ENCODE measurements at regions not wholly inside any gene's neighbourhood (a gene's known extent, or its start where the extent isn't known, plus 50 kb on each side); places are given as distances from the start of the nearest gene placed in this dataset.

GRCh38 chr1:9419369-9420041, 119.8 kb upstream of the SLC25A33 start:
- no peak for DNase-seq (ENCODE audit: low read depth in 2 of 2, low spot score in 1 of 2)

DNA sequence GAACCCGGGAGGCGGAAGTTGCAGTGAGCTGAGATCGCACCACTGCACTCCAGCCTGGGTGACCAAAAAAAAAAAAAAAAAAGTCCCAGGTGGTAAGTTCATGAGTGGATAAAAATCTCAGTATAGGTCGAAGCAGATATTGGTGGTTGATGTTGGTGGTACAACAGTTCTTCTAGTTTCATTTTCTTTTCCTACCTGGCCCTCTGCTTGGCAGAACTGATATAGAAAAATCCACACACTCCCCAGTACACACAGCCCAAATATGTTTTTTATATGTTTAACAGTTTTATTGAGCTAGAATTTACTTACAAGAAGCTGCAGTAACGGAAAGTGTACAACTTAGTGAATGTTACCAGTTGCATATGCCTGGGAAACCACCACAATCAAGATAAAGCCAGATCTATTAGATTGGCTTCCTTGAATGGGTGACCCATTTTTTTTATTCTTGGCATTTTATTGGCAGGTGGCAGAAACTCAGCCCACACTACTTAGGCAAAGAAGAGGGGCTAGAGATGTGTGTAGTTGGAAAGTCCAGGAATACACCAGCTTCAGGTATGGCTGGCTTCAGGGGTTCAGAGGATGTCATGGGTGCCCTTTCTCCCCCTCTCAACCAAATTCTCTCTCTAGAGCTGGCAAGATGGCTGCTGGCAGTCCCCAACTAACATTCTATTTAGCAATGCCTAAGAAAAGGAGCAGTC, 118.3 kb upstream of the SLC25A33 start:
- DNase-seq (ENCODE audit: low read depth in 2 of 2, low spot score in 1 of 2), result no peak

DNA sequence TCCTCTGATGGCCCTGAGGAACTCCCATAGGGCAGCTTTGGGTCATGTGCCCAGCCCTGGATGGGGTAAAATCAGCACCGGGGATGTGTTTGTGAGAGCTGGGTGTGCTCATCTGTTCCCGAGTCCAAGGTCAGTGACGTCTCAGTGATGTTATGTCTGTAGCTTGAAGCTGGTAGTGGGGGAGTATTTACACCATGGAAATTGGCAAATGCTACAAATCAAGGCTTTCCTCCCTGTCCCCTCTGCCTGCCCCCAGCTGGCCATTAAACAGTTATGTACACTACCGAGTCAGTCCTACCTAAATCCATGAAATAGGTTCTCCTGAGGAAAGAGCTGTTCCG, 117.8 kb upstream of the SLC25A33 start:
- DNase-seq (ENCODE audit: low read depth in 2 of 2, low spot score in 1 of 2), result no peak

DNA sequence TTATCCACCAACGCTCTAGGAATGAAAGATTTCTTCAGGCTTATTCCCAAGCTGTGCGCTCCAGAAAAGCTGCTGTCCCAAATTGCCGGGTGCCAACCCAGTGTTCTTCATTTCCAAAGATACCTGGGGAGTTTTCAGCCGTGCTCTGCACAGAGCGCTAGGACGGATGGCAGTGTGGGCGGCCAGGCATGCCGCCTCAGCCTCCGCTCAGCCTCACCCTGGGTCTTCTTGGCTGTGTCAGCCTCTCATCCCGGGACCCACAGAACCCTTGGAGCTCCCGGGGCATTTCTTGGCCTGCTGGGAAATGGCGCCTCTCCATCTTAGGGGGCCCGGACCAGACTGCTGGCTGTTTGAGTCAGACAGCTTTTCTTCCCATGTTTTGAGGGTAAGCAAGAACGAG, 116.9 kb upstream of the SLC25A33 start:
- no peak for DNase-seq (ENCODE audit: low read depth in 2 of 2, low spot score in 1 of 2)

DNA sequence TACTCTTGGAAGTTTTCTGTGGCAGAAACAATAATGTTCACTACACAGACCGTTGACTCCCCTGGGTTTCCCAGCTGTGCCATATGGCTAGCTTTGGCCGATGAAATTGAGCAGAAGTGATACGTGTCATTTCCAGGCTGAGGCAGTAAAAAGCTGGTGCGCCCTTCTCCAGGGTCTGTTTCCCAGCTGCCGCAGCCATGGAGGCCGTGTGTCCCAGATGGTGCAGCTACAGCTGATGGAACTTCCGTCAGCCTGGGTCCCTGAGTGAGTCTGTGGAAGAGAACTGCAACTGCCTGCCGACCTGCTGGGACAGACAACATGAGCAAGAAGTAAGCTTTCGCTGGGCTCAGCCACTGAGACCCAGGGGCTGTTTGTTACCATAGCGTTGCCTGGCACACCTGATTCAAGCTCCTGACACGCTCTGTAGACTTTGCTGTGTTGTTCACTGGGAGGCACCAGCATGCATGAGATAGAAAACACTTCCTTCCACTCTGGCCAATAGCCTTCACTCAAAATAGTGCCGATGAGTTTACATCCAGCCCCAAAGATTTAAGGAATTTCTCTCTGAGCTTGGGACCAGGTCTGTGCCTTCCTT, 116.3 kb upstream of the SLC25A33 start:
- no peak for DNase-seq (ENCODE audit: low read depth in 2 of 2, low spot score in 1 of 2)

GRCh38 chr1:9424261-9424660, 115.0 kb upstream of the SLC25A33 start:
- DNase-seq (ENCODE audit: low read depth in 2 of 2, low spot score in 1 of 2), result no peak

DNA sequence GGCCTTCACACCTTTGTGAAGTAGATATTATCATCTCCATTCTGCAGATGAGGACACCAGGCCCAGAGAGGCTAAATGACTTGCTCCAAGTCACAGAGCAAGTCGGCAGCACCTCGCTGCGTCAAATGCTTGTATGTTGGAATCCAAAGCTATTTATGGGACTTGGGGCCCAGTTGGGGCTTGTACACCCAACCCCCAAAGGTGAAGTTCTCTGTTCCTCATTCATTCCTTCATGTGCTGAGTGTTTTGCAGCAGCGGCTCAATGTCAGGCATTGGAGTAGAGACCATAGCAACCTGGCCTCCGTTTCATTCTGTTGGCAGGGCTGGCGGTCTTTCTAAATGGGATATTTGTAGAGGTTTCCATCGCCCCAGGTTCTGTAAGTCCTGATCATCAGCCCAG, 113.4 kb upstream of the SLC25A33 start:
- DNase-seq (ENCODE audit: low read depth in 2 of 2, low spot score in 1 of 2), result no peak

DNA sequence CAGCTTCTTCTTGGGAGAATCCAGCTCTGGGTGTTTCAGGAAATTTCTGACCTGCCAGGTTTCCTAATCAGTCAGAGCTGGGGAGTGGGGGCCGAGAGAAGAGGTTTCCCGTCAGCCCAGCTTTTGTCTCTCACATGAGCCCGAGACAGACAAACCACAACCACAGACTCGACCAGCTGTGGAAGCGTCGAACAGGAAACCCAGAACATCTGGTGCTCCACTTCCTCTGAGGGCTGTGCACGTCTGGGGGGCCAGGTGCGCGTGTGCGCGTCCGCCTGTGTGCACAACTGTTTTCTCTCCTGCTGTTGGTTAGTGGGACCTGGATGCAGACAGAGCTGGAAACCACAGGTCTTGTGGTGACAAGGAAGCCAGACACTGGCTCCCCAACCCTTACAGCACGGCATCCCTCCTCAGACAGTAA, 113.0 kb upstream of the SLC25A33 start:
- peak; percentile 41 to 53 for DNase-seq (ENCODE audit: low read depth in 2 of 2, low spot score in 1 of 2)

DNA sequence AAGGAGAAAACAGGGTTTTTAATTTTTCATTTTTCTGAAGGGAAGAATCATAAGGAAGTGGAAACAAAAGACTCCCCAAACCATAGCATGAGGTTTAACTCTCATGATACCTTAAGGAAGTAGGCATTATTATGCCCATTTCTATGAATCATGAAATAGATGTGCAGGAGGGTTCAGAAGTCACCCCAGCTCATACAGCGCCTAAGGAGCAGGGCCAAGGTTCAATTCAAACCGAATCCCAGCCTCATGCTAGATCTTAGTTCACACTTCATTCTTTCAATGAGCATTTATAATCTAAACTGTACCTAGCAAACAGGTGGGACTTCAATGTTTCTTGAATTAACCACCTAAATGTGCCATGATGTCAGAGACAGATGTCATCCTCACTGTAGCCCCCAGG, 111.9 kb upstream of the SLC25A33 start:
- DNase-seq (ENCODE audit: low read depth in 2 of 2, low spot score in 1 of 2), result no peak

GRCh38 chr1:9428601-9429341, 110.5 kb upstream of the SLC25A33 start:
- DNase-seq (ENCODE audit: low read depth in 2 of 2, low spot score in 1 of 2), result peak; percentile 99

DNA sequence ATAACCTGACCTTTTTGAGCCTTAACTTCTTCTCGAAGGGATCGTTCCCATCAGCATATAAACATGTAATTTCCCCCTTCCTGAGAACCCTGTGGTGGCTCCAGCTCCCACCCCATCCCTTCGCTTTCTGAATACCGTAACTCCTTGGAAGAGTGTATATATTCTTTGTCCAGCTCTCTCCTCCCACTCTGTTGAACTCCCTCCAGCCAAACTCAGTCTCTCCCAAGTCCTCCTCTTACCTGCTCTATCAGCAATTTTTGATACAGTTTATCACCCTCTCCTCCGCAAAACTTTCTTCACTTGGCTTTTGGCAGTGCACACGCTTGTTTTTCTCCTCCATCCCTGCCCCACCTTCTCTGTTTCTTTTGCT, 109.9 kb upstream of the SLC25A33 start:
- DNase-seq (ENCODE audit: low read depth in 2 of 2, low spot score in 1 of 2), result no peak

- no peak for DNase-seq (ENCODE audit: low read depth in 2 of 2, low spot score in 1 of 2)
Observed at GRCh38 chr1:9434247-9435152, 104.8 kb upstream of the SLC25A33 start.

DNA sequence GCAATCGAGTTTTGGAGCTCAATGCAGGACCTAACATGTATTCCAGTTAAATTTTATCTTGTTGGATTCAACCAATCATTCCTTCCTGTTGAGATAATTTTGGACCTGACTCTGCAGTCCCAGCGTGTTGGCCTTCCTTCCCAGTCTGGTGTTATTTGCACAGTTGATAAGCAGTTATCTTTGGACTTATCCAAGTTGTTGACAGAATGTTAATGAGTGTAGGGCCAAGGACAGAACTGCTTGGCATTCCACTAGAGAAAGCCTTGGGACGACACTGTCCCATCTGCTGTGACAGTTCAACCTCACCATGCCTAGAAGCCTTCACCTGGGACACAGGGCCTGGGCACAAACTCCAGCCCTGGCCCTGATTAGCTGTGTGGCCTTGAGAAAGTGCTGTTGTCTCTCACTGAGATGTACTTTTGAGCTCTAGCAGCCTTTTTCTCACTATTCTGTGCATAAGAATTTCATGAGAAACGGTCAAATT, 104.1 kb upstream of the SLC25A33 start:
- DNase-seq (ENCODE audit: low read depth in 2 of 2, low spot score in 1 of 2), result no peak

GRCh38 chr1:9435854-9436640, 103.2 kb upstream of the SLC25A33 start:
- DNase-seq (ENCODE audit: low read depth in 2 of 2, low spot score in 1 of 2), result no peak

DNA sequence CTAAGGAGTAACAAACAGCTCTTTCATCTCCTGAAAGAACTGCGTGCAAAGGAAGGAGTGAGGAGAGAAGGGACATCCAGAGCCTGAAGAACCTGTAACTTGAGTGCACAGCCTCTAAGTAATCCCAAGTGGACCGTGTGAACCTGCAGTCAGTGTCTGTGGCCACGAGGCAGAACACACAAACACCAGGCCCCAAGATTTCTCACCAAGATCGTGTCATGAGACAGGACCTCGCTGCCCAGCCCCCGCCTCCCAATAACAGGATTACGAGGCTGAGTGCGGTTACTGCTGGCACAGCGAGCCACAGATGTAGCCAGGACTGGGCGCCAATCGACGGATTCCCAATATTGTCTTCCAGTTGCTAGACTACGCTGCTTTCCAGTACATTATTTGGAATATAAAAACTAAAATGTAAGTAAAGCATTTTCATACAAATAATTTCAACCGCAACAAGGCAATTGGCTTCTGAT, 101.3 kb upstream of the SLC25A33 start:
- no peak for DNase-seq (ENCODE audit: low read depth in 2 of 2, low spot score in 1 of 2)

DNA sequence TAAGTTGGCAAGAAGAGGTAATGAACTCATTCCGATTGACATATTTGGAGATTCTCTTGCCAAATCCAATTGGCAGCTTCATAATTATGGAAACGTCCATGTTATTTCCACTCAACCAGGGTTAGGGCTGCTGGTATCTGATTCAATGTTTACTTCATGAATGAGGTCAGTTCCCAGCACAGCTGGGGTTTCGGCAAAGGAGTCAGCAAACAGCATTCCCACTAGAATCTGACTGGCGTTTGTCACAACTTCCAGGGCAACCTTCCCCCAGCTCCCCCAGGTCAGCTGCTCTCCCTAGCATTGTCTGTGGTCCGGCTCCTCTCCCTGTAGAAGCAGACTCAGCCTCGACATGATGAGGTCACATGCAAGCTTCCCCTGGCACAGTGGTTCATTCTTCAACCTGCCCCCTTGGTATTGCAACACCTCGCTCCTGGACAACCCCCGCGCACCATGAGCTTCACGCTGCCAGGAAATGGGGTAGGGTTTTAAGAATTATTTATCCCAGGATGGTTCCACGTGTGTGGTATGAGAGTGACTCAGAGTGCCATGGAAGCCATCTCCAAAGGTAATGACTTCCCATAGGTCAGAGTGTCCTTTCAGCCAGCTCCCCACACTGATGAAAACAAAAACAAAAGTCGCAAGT, 100.7 kb upstream of the SLC25A33 start:
- no peak for DNase-seq (ENCODE audit: low read depth in 2 of 2, low spot score in 1 of 2)

- DNase-seq (ENCODE audit: low read depth in 2 of 2, low spot score in 1 of 2), result no peak
Observed at GRCh38 chr1:9439074-9439761, 100.0 kb upstream of the SLC25A33 start.

- no peak for DNase-seq (ENCODE audit: low read depth in 2 of 2, low spot score in 1 of 2)
Observed at GRCh38 chr1:9440261-9440660, 99.0 kb upstream of the SLC25A33 start.

- no peak for DNase-seq (ENCODE audit: low read depth in 2 of 2, low spot score in 1 of 2)
Observed at GRCh38 chr1:9440763-9441194, 98.5 kb upstream of the SLC25A33 start.
